PC-9 (cell line): ENCODE measurements at regions not wholly inside any gene's neighbourhood (a gene's known extent, or its start where the extent isn't known, plus 50 kb on each side); places are given as distances from the start of the nearest gene placed in this dataset.

Experiments used
- EZH2 ChIP-seq: fragments of 200-600 bp; sonication (generic); IDR thresholded peaks from 2 replicates; pipeline ENCODE4 v1.8.0; 2017; ENCODE audit warnings: antibody characterized with exemption, low read depth
- TF ChIP-seq, protein P1 (sequence below): fragments of 200-600 bp; sonication (generic); conservative IDR thresholded peaks from 2 replicates; pipeline ENCODE4 v1.6.1; 2017; ENCODE audit warnings: mixed run types, antibody characterized with exemption, mild to moderate bottlenecking, moderate library complexity

- TF ChIP-seq, protein P1, sequence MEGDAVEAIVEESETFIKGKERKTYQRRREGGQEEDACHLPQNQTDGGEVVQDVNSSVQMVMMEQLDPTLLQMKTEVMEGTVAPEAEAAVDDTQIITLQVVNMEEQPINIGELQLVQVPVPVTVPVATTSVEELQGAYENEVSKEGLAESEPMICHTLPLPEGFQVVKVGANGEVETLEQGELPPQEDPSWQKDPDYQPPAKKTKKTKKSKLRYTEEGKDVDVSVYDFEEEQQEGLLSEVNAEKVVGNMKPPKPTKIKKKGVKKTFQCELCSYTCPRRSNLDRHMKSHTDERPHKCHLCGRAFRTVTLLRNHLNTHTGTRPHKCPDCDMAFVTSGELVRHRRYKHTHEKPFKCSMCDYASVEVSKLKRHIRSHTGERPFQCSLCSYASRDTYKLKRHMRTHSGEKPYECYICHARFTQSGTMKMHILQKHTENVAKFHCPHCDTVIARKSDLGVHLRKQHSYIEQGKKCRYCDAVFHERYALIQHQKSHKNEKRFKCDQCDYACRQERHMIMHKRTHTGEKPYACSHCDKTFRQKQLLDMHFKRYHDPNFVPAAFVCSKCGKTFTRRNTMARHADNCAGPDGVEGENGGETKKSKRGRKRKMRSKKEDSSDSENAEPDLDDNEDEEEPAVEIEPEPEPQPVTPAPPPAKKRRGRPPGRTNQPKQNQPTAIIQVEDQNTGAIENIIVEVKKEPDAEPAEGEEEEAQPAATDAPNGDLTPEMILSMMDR = no peak
- no peak for TF ChIP-seq EZH2
Observed at GRCh38 chr5:102649731-102650130, 105.4 kb upstream of the PAM start.
